Stimulated activated CD8-positive, alpha-beta memory T cell treated with anti-CD3 and anti-CD28 coated beads, Interleukin-15, amount 100 ng/mL, for 48 hours (primary cell): ENCODE measurements at regions not wholly inside any gene's neighbourhood (a gene's known extent, or its start where the extent isn't known, plus 50 kb on each side); places are given as distances from the start of the nearest gene placed in this dataset.
A peak's percentile ranks its signal among the peaks of the same experiment; 100 is the strongest.
"Not testable (repeated sequence)": the region's sequence is repeated elsewhere in the genome, so short reads cannot be mapped to it uniquely, and the experiment has no call there.

Source experiments
- DNase-seq, 2 donors: peaks; one replicate each; pipeline ENCODE4 v3.0.0-alpha.2; 2020; ENCODE audit warnings: low read depth in 2 of 2

- no peak for DNase-seq
Measured at GRCh38 chr1:21385022-21385421, 54.9 kb upstream of the NBPF3 start.

DNA sequence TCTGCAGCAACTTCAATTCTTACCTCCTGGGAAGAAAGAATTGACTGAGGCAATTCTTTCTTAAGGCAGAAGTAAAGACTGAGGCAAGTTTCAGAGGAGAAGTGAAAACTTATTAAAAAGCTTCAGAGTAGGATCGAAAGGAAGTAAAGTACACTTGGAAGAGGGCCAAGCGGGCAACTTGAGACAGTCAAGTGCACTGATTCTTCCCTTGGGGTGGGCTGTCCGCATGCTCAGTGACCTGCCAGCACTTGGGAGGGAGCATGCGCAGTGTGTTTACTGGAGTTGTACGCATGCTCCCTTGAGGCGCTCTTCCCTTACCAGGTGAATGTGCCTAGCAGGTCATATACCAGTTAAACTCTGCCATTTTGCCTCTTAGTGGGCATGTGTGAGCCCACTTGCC is 55.3 kb upstream of the NBPF3 start:
- no peak for DNase-seq

DNA sequence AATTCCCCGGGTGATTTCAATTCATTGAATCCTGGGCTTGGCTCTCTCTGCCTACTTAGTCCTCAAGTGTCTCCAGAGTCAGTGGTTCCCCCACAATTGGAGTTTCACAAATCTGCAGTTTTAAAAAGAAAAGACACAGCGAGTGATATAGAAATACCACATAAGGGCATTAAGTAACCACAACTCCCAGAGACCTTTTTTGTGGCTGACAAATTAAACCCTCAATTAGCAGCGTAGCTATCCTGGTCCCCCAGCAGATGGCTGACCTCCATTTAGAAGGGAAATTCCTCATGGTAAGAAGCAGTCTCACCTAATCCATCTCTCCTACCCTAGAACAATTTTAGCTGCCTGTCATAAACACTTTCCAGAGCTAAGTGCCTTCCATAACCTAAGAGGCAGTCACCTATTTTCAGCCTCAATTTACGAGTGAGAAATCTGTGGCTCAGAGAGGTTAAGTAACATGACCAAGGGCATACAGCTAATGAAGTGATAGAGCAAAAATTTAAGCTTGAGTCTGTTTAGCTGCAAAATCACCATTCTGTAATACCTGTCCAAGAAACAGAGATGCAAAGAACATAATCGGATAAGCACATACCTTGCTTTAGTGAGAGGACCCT is 56.0 kb upstream of the NBPF3 start:
- no peak for DNase-seq

GRCh38 chr1:21381354-21381753 is 58.6 kb upstream of the NBPF3 start:
- no peak for DNase-seq

DNA sequence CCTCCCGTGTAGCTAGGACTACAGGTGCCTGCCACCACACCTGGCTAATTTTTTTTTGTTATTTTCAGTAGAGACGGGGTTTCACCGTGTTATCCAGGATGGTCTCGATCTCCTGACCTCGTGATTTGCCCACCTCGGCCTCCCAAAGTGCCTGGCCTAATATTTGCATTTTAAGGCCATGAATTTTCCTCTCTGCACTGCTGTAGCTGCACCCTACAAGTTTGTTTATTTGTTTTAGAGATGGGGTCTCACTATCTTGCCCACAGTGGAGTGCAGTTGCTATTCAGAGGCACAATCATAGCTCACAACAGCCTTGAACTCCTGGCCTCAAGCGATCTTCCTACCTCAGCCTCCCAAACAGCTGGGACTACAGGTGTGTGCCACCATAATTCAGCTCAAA is 59.8 kb upstream of the NBPF3 start:
- DNase-seq: not testable (repeated sequence)

- no peak for DNase-seq
Measured at GRCh38 chr1:21379571-21379970, 60.4 kb upstream of the NBPF3 start.

- DNase-seq: no peak
Measured at GRCh38 chr1:21378705-21379494, 61.0 kb upstream of the NBPF3 start.

- no peak for DNase-seq
Measured at GRCh38 chr1:21372383-21372782, 67.6 kb upstream of the NBPF3 start.

GRCh38 chr1:21369905-21370304 is 70.0 kb upstream of the NBPF3 start:
- no peak for DNase-seq

GRCh38 chr1:21368515-21369289 is 71.2 kb upstream of the NBPF3 start:
- DNase-seq: peak in 1 of 2 donors; percentile 11

- DNase-seq: not testable (repeated sequence)
Measured at GRCh38 chr1:21367973-21368514, 71.9 kb upstream of the NBPF3 start.

GRCh38 chr1:21366288-21366687 is 73.6 kb upstream of the NBPF3 start:
- no peak for DNase-seq

DNA sequence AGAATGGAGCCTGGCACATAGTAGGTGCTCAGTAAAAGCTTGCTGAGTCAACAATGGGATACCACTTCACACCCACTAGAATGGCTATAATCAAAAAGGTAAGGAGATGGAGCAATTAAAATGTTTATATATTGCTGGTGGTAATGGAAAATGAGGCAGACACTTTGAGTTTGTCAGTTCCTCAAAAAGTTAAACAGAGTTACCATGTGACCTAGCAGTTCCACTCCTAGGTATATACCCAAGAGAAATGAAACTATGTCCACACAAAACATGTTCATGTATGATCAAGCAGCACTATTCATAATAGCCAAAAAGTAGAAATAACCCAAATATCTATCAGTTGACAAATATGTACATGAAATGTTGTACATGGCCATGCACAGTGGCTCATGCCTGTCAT is 74.8 kb upstream of the ECE1 start:
- DNase-seq: no peak

GRCh38 chr1:21362096-21362495 is 71.8 kb upstream of the ECE1 start:
- DNase-seq: no peak

GRCh38 chr1:21361506-21361905 is 71.2 kb upstream of the ECE1 start:
- DNase-seq: no peak

- no peak for DNase-seq
Measured at GRCh38 chr1:21357161-21357560, 66.9 kb upstream of the ECE1 start.

DNA sequence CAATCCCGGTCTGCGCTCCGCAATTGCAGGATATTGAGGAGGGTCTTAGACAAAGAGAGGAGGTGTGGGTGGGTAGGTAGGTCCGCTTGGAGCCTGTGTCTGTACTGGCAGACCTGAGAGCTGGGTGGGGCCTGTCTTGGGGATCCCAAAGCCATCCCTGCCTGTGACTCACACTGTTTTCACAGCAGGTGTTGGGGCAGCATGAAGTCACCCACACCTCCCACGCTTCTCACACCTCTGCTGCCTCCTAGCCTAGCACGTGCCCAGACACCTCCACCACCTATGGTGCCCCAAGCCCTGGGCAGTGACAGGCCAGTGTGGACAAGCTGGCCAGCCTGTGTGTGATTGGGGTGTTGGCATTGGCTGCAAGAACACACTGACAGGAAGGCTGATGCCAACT is 65.7 kb upstream of the ECE1 start:
- DNase-seq: peak in 1 of 2 donors; percentile 26

DNA sequence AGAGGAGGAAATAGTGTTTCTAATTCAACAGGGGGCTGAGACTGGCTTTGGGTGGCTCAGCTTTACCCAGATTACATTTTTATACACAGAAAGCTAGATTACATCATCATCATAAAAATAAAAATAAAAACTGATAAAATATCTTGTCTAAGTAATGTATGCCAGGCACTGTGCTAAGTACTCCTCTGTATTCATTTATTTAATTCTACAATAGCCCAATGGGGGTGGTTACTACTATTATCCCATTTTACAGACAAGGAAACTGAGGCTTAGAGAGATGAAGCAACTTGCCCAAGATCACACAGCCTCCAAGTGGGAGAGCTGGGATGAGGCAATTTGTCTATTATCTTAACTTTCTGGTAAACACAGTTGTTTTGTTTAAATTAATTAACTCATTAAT is 62.3 kb upstream of the ECE1 start:
- no peak for DNase-seq

DNA sequence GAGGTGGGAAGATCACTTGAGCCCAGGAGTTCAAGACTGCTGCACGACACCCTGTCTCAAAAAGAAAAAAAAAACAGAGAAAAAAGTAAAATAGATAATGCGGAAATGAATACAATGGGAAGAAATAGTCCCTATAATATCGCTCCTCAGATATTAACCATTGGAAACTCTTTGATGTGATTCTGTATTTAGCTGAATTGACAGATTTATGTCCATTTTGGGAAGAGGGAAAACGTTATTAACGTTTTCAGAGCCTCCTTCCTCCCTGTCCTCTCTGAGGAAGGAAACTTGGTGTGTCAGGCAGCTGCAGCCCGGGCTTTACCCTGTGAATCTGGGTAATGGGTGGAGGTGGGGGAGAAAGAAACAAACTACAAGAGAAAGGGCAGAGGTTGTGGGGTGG is 61.6 kb upstream of the ECE1 start:
- DNase-seq: no peak

DNA sequence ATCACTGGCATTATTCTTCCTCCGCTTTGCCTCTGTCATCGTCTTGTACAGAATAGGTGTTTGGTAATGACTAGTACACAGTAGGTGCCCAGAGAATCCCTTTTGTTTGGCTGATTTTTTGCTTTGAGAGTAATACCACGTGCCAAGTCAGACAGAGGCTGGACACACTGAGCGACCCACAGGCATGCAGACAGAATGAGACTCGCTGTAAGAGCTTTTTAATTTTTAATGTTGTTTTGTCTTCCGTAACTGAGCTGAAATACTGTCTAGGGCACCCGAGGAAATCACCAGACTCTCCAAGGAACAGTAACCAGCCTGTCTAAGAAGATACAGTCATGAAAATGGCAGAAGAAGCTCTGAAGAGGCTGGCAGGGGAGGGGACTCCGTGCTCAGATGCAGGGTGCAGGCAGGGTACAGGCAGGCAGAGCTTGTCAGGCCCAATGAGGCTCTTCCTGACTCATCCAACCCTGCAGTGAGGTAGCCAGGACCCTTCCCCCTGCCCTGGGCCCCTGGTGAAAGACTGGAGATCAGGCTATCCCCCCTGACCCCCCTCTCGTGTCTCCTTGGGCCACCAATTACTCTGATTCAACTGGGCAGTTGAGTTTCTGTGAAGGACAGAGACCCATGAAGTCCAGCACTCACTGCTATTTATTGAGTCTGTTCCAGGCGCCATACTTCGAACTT is 60.1 kb upstream of the ECE1 start:
- no peak for DNase-seq

- DNase-seq: no peak
Measured at GRCh38 chr1:21349693-21350092, 59.4 kb upstream of the ECE1 start.

DNA sequence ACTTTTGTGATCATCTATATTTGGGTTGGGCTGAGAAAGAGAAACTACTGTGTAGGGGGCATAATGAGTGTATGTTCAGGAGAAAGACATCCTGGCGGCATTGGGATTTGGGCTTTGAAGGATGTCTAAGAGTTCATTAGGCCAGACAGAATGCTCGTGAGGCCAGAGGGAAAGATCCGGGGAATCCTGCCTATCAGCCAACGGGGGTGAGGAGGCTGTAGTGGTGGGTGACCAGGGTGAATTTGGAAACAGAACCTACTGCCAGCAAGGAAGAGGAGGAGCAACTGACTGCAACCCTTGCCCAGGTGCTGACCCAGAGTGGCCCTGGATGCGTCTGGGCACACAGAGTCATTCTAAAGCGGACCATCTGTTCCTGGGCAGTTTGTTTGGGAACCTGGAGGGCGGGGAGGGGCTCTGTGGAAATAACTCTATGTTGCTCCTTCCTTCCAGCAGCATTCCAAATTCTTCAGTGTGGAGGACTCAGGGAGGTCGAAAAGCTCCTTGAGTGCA is 56.9 kb upstream of the ECE1 start:
- DNase-seq: no peak
